B cell (primary cell): ENCODE measurements at regions not wholly inside any gene's neighbourhood (a gene's known extent, or its start where the extent isn't known, plus 50 kb on each side); places are given as distances from the start of the nearest gene placed in this dataset.

ENCODE experiments used
- ATAC-seq: fragments of 200-7000 bp; cut with Tn5 transposase; one replicate; pipeline ENCODE4 v1.10.0; 2021; ENCODE audit warnings: low read depth, mild to moderate bottlenecking, moderate number of reproducible peaks, moderate library complexity
- CTCF ChIA-PET: fragments of 350-600 bp; sonication (Branson Sonifier 250); formaldehyde crosslinking; loops from one replicate; lab custom pipeline; 2021; ENCODE audit warnings: antibody characterized with exemption, inconsistent platforms; lab: Charles Lee
- POLR2A ChIA-PET: fragments of 350-600 bp; sonication (Branson Sonifier 250); formaldehyde crosslinking; loops from one replicate; lab custom pipeline; 2021; ENCODE audit warnings: antibody characterized with exemption; lab: Charles Lee
- DNase-seq: peaks from one replicate; pipeline ENCODE4 v3.0.0; 2013
- H2AFZ ChIP-seq: 2 replicates; pipeline ENCODE4 v1.6.1; 2012; ENCODE audit warnings: mild to moderate bottlenecking, low read depth, low read length; ENCODE audit not compliant: insufficient read depth, poor library complexity, severe bottlenecking
- H3K27ac ChIP-seq, 2 donors: 1 replicate in 1 of 2; 2 replicates in 1 of 2; pipeline ENCODE4 v1.5.1; 2012 to 2013; ENCODE audit warnings: low read length in 2 of 2, mild to moderate bottlenecking in 2 of 2, moderate library complexity in 1 of 2
- H3K27me3 ChIP-seq, 4 experiments: fragments of 200-600 bp in 1 of 4; sonication (generic) in 1 of 4; replicated peaks in 1 of 4; 1 replicate in 2 of 4; 2 replicates in 2 of 4; pipeline versions ENCODE4 v1.6.1 to v1.7.0; 2013 to 2016; ENCODE audit warnings: low read length in 3 of 4, mild to moderate bottlenecking in 2 of 4, mixed read lengths in 1 of 4, moderate library complexity in 1 of 4; ENCODE audit not compliant: insufficient read depth in 4 of 4, control insufficient read depth in 3 of 4; ENCODE audit errors: control extremely low read depth in 1 of 4
- H3K36me3 ChIP-seq, 2 experiments: replicated peaks in 1 of 2; 1 replicate in 1 of 2; 2 replicates in 1 of 2; pipeline versions ENCODE4 v1.6.1 to v1.7.1; 2013; ENCODE audit warnings: low read length in 1 of 2; ENCODE audit not compliant: insufficient read depth in 2 of 2, control insufficient read depth in 1 of 2; ENCODE audit errors: control extremely low read depth in 1 of 2, extremely low read depth in 1 of 2
- H3K4me1 ChIP-seq, 2 donors: fragments of 200-600 bp in 1 of 2; sonication (generic) in 1 of 2; 1 replicate in 1 of 2; 2 replicates in 1 of 2; pipeline versions ENCODE4 v1.5.1 to v1.6.1; 2013 to 2017; ENCODE audit warnings: low read length in 2 of 2; ENCODE audit not compliant: control insufficient read depth in 2 of 2, insufficient read depth in 2 of 2
- H3K4me2 ChIP-seq: replicated peaks from 2 replicates; pipeline ENCODE3; 2012; ENCODE audit warnings: mild to moderate bottlenecking, low read depth, low read length; ENCODE audit not compliant: poor library complexity, severe bottlenecking
- H3K4me3 ChIP-seq, 5 experiments: fragments of 200-600 bp in 1 of 5; sonication (generic) in 1 of 5; 1 replicate in 3 of 5; 2 replicates in 2 of 5; pipeline versions ENCODE4 v1.5.1 to v1.7.0; 2011 to 2016; ENCODE audit warnings: low read length in 4 of 5, mild to moderate bottlenecking in 4 of 5, low read depth in 2 of 5, control low read depth in 1 of 5, moderate library complexity in 1 of 5; ENCODE audit not compliant: insufficient read depth in 1 of 5; ENCODE audit errors: control extremely low read depth in 1 of 5, extremely low read depth in 1 of 5
- H3K79me2 ChIP-seq: fragments of 200-600 bp; sonication (generic); one replicate; pipeline ENCODE4 v1.6.0; 2016; ENCODE audit warnings: low read length; ENCODE audit not compliant: control insufficient read depth, insufficient read depth
- H3K9ac ChIP-seq: fragments of 200-600 bp; sonication (generic); 2 replicates; pipeline ENCODE4 v1.6.1; 2017; ENCODE audit warnings: mild to moderate bottlenecking, low read length, moderate library complexity
- H3K9me3 ChIP-seq, 3 donors: one replicate each; pipeline versions ENCODE4 v1.6.1 to v1.7.1; 2013; ENCODE audit warnings: low read length in 2 of 3; ENCODE audit not compliant: control insufficient read depth in 2 of 3, insufficient read depth in 1 of 3; ENCODE audit errors: control extremely low read depth in 1 of 3
- H4K20me1 ChIP-seq: 2 replicates; pipeline ENCODE4 v1.6.0; 2012; ENCODE audit warnings: mild to moderate bottlenecking, low read length; ENCODE audit not compliant: insufficient read depth, control insufficient read depth, poor library complexity, severe bottlenecking
- H3K27ac Mint-ChIP-seq: one replicate; pipeline ENCODE4 v1.8.0; 2021; ENCODE audit warnings: mixed read lengths
- H3K27me3 Mint-ChIP-seq: one replicate; pipeline ENCODE4 v1.8.0; 2021; ENCODE audit warnings: mixed read lengths
- H3K4me1 Mint-ChIP-seq: one replicate; pipeline ENCODE4 v1.8.0; 2021; ENCODE audit warnings: mixed read lengths
- H3K4me3 Mint-ChIP-seq: one replicate; pipeline ENCODE4 v1.8.0; 2021; ENCODE audit warnings: mixed read lengths
- H3K9me3 Mint-ChIP-seq: one replicate; pipeline ENCODE4 v1.8.0; 2022; ENCODE audit warnings: mixed read lengths; ENCODE audit not compliant: insufficient read depth
- EZH2 ChIP-seq: IDR thresholded peaks from 2 replicates; pipeline ENCODE4 v1.6.1; 2012; ENCODE audit warnings: borderline replicate concordance, low read depth, mild to moderate bottlenecking, moderate library complexity, low read length; ENCODE audit not compliant: insufficient read depth, poor library complexity, severe bottlenecking
- WGBS: methylation state at CpG from one replicate; pipeline ENCODE4 v1.1.5; 2013; ENCODE audit warnings: missing lambda C conversion rate; ENCODE audit not compliant: insufficient coverage; 5-methylcytosine and 5-hydroxymethylcytosine counted together
- intact Hi-C: fragments of 100-400 bp; cut with micrococcal nuclease; formaldehyde crosslinking; loops from one replicate; pipeline ENCODE4 v1.10.0; 2022
- TF ChIP-seq, protein P1 (sequence below): fragments of 200-600 bp; IDR thresholded peaks from one replicate; pipeline ENCODE4 v1.8.0; 2022; ENCODE audit warnings: antibody characterized with exemption, mild to moderate bottlenecking

DNA sequence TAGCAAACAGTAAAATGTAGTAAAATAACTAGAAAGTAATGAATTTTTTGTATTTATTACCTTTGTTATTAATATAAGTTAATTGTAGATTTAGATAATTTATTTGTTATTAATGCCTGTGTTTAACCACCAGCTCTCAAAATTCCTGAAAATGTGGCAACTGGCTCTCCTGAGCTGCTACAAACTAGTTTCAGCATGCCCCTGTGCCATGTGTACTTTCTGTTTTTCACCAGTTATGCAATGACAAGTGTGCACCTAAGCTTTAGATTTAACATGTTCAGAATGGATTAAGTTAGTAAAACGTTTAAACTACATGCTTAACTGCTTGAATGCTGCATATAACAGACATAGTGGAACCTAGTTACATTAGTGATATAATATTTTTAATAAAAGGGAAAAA is 88.1 kb downstream of the POSTN start:
- Mint-ChIP-seq H3K27me3 (no peaks in the 10 kb centered on the region), H3K27ac (no peak overlapping the region), H3K4me3 (no peak overlapping the region), H3K4me1 (no peaks in the 10 kb centered on the region), H3K9me3 (no peaks in the 10 kb centered on the region)
- TF ChIP-seq, protein P1, sequence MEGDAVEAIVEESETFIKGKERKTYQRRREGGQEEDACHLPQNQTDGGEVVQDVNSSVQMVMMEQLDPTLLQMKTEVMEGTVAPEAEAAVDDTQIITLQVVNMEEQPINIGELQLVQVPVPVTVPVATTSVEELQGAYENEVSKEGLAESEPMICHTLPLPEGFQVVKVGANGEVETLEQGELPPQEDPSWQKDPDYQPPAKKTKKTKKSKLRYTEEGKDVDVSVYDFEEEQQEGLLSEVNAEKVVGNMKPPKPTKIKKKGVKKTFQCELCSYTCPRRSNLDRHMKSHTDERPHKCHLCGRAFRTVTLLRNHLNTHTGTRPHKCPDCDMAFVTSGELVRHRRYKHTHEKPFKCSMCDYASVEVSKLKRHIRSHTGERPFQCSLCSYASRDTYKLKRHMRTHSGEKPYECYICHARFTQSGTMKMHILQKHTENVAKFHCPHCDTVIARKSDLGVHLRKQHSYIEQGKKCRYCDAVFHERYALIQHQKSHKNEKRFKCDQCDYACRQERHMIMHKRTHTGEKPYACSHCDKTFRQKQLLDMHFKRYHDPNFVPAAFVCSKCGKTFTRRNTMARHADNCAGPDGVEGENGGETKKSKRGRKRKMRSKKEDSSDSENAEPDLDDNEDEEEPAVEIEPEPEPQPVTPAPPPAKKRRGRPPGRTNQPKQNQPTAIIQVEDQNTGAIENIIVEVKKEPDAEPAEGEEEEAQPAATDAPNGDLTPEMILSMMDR: no peak
- TF ChIP-seq EZH2: no peak
- H4K20me1 ChIP-seq: no peaks in the 10 kb centered on the region
- no peak overlapping the region for H3K4me3 ChIP-seq
- intact Hi-C loops: no loop called here
- H3K79me2 ChIP-seq: no peaks in the 10 kb centered on the region
- H3K4me1 ChIP-seq: no peaks in the 10 kb centered on the region
- no peak overlapping the region for H3K27ac ChIP-seq
- no peak overlapping the region for H3K4me2 ChIP-seq
- H3K27me3 ChIP-seq: no peaks in the 10 kb centered on the region
- ChIA-PET POLR2A (no interaction called here), CTCF (no interaction called here)
- H3K9me3 ChIP-seq: no peaks in the 10 kb centered on the region
- no CpG with 5 or more reads among the region's 1 CpG for WGBS
- H3K9ac ChIP-seq: no peak overlapping the region
- H3K36me3 ChIP-seq: no peaks in the 10 kb centered on the region
- no peak for ATAC-seq
- DNase-seq: no peak
- no peak overlapping the region for H2AFZ ChIP-seq

DNA sequence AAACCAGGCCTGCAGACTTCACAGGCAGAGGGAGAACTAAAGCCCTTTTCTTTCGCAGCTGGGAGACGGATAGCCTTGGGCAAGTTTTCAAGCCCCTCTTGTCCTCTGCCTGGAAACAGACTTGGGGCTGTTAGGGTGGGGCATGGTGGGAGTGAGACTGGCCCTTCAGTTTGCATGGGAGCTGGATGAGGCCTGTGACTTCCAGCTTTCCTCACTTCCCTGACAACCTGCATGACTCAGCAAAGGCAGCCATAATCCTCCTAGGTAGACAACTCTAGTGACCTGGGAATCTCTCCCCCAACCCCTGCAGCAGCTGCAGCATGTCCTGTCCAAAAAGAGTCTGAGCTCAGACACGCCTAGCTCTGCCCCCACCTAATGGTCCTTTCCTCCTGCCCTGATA is 93.0 kb downstream of the POSTN start:
- no peaks in the 10 kb centered on the region for H3K36me3 ChIP-seq
- no peak overlapping the region for H3K4me2 ChIP-seq
- H3K27me3 ChIP-seq: no peaks in the 10 kb centered on the region
- ATAC-seq (no peak), DNase-seq (no peak)
- no peak for TF ChIP-seq EZH2
- TF ChIP-seq, protein P1: no peak
- WGBS: 85% methylated on average over 3 of the region's 3 CpGs
- no peaks in the 10 kb centered on the region for H3K9me3 Mint-ChIP-seq
- H3K27me3 Mint-ChIP-seq: no peaks in the 10 kb centered on the region
- CTCF ChIA-PET: no interaction called here
- H3K27ac Mint-ChIP-seq: no peak overlapping the region
- no peaks in the 10 kb centered on the region for H3K79me2 ChIP-seq
- H3K4me3 ChIP-seq: no peak overlapping the region
- H3K9ac ChIP-seq: no peak overlapping the region
- intact Hi-C loops: no loop called here
- no peak overlapping the region for H3K27ac ChIP-seq
- no peak overlapping the region for H2AFZ ChIP-seq
- POLR2A ChIA-PET: no interaction called here
- no peaks in the 10 kb centered on the region for H3K9me3 ChIP-seq
- no peaks in the 10 kb centered on the region for H3K4me1 ChIP-seq
- H3K4me1 Mint-ChIP-seq: no peaks in the 10 kb centered on the region
- no peak overlapping the region for H3K4me3 Mint-ChIP-seq
- no peaks in the 10 kb centered on the region for H4K20me1 ChIP-seq
